ENCODE measurements at regions not wholly inside any gene's neighbourhood (a gene's known extent, or its start where the extent isn't known, plus 50 kb on each side); places are given as distances from the start of the nearest gene placed in this dataset.

DNA sequence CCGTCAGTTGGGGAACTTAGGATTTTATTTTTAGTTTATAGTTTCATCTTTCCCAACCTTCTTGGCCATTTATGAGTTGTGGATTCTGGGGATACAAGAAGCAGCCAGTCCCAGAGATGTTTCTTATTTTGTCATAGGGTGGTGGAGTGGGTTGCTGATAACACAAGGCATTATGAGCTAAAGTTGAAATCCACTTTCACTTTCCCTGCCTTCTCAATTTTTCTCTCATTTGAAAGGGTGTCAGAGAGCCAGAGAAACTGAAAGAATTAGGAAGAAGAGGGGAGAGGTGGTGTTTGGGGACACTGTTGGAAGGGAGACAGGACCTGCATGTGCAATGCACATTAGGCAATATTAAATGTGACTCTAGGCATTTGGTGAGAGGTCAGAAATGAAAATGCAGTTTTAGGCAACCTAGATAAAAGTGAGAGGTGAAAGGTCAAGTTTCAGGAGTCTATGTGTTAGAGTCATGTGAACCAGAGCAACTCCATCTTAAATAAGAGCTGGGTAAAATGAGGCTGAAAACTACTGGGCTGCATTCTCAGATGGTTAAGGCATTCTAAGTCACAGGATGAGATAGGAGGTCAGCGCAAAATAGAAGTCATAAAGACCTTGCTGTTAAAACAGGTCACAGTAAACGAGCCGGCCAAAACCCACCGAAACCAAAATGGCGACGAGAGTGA is 71.1 kb upstream of the F3 start:
- H3K27ac ChIP-seq: no peak overlapping the region
- TF ChIP-seq ZFX (IDR thresholded peaks at IDR 0.05; ENCODE audit: borderline replicate concordance): no peak
- TF ChIP-seq, protein P1, sequence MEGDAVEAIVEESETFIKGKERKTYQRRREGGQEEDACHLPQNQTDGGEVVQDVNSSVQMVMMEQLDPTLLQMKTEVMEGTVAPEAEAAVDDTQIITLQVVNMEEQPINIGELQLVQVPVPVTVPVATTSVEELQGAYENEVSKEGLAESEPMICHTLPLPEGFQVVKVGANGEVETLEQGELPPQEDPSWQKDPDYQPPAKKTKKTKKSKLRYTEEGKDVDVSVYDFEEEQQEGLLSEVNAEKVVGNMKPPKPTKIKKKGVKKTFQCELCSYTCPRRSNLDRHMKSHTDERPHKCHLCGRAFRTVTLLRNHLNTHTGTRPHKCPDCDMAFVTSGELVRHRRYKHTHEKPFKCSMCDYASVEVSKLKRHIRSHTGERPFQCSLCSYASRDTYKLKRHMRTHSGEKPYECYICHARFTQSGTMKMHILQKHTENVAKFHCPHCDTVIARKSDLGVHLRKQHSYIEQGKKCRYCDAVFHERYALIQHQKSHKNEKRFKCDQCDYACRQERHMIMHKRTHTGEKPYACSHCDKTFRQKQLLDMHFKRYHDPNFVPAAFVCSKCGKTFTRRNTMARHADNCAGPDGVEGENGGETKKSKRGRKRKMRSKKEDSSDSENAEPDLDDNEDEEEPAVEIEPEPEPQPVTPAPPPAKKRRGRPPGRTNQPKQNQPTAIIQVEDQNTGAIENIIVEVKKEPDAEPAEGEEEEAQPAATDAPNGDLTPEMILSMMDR (IDR thresholded peaks at IDR 0.05): no peak

DNA sequence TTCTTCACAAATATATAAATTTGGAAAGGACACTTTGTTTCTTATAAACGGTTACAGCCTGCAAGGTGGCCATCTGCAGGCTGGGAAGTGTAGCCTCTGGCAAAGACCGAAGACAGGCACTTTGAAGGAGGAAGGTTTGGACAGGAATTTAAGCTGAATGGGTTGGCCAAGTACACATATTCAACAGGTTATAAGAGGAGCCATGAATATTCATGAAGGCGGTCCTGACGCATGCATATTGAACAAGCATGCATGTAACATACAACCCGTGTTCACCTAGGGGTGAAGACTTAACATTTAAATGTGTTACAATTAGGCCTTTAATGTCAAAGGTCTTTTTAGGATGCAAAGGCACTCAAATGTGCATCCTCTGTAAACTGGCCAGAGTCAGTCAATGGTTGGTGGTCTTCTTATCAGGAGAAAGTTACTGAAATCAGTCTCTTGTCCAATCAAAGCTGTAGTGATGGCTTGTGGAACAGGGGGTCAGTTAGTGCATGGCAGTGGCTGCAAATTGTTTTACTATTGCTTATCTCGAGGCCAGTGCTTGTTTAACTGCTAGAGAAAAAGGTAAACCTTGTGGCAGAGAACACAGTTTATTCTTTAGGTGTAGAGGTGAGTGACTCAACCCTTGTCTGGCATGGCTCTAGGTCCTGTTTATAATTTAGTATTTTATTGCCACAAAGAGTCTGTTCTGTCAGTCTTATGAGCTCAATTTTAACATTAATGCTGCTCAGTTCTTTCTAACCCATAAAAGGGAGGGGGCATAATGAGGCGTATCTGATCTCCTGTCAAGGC is 70.3 kb upstream of the F3 start:
- H3K27ac ChIP-seq: no peak overlapping the region
- TF ChIP-seq ZFX (IDR thresholded peaks at IDR 0.05; ENCODE audit: borderline replicate concordance): no peak
- TF ChIP-seq, protein P1 (IDR thresholded peaks at IDR 0.05): no peak

- no peak overlapping the region for H3K27ac ChIP-seq
These were observed 68.1 kb upstream of the F3 start for GRCh38 chr1:94609619-94610018.

GRCh38 chr1:94608852-94609530 is 67.4 kb upstream of the F3 start:
- H3K27ac ChIP-seq: no peak overlapping the region
- TF ChIP-seq, protein P1 (IDR thresholded peaks at IDR 0.05): no peak
- no peak for TF ChIP-seq ZFX (IDR thresholded peaks at IDR 0.05; ENCODE audit: borderline replicate concordance)

More at GRCh38 chr1:94609619-94610018, 68.1 kb upstream of the F3 start:
- TF ChIP-seq ZFX (IDR thresholded peaks at IDR 0.05; ENCODE audit: borderline replicate concordance): no peak
- TF ChIP-seq, protein P1 (IDR thresholded peaks at IDR 0.05): no peak

GRCh38 chr1:94608142-94608851 is 66.7 kb upstream of the F3 start:
- TF ChIP-seq, protein P1 (IDR thresholded peaks at IDR 0.05): no peak
- no peak for TF ChIP-seq ZFX (IDR thresholded peaks at IDR 0.05; ENCODE audit: borderline replicate concordance)
- no peak overlapping the region for H3K27ac ChIP-seq

- TF ChIP-seq ZFX (IDR thresholded peaks at IDR 0.05; ENCODE audit: borderline replicate concordance): no peak
- TF ChIP-seq, protein P1 (IDR thresholded peaks at IDR 0.05): no peak
- no peak overlapping the region for H3K27ac ChIP-seq
These were observed 65.8 kb upstream of the F3 start for GRCh38 chr1:94607398-94607797.

All from 22Rv1 (cell line).